ENCODE measurements at regions not wholly inside any gene's neighbourhood (a gene's known extent, or its start where the extent isn't known, plus 50 kb on each side); places are given as distances from the start of the nearest gene placed in this dataset.

DNA sequence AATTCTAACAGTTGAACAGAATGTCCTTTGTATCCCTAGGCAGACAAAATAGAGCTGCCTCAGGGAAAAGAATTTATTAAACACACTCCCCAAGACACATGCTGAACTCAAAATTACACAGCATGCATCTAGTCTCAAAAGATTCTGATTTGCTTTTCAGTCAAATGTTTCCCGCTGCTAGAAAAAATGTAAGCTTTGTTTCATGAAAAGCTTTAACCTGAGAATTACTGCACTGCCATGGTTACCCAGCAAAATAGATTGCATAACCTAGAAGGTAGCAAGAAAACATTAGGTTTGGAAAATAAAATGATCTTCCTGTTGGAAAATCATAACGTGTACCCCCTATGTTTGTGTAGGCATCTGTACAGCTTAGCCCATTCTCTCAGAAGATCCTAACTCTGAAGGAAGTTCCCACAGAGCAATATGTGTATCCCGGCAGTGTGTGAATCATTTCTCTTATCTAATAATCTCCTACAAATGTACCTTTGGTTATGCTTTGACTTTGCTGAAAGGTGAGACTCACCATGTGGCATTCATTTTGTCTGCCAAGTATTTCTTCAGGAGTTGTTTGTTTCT lies 646.9 kb downstream of the STPG2 start:
- Histone ChIP-seq H3K36me3 (ENCODE audit: insufficient read depth, low read length) (no peaks in the 10 kb centered on the region), H3K4me1 (ENCODE audit: insufficient read depth, low read length, poor library complexity, severe bottlenecking) (no peaks in the 10 kb centered on the region), H3K9me3 (ENCODE audit: insufficient read depth, low read depth, low read length) (no peaks in the 10 kb centered on the region), H3K79me2 (ENCODE audit: insufficient read depth, low read length) (no peaks in the 10 kb centered on the region), H4K20me1 (ENCODE audit: insufficient read depth, low read length, poor library complexity, severe bottlenecking) (no peaks in the 10 kb centered on the region), H3K4me3 (ENCODE audit: low read length, poor library complexity, severe bottlenecking) (no peak overlapping the region), H3K9ac (ENCODE audit: low read depth, low read length, poor library complexity, severe bottlenecking) (no peak overlapping the region), H3K9me2 (replicated peaks; ENCODE audit: low read depth, low read length) (no peaks in the 10 kb centered on the region), H2AFZ (ENCODE audit: low read length) (no peak overlapping the region), H3K4me2 (ENCODE audit: low read depth, low read length, poor library complexity, severe bottlenecking) (no peak overlapping the region), H3K27me3 (ENCODE audit: insufficient read depth, low read length, poor library complexity, severe bottlenecking) (no peaks in the 10 kb centered on the region), H3F3A (ENCODE audit: low read depth) (no peaks in the 10 kb centered on the region)
- no peak for TF ChIP-seq EZH2phosphoT487 (IDR thresholded peaks at IDR 0.05; ENCODE audit: borderline replicate concordance)
- TF ChIP-seq, protein P1, sequence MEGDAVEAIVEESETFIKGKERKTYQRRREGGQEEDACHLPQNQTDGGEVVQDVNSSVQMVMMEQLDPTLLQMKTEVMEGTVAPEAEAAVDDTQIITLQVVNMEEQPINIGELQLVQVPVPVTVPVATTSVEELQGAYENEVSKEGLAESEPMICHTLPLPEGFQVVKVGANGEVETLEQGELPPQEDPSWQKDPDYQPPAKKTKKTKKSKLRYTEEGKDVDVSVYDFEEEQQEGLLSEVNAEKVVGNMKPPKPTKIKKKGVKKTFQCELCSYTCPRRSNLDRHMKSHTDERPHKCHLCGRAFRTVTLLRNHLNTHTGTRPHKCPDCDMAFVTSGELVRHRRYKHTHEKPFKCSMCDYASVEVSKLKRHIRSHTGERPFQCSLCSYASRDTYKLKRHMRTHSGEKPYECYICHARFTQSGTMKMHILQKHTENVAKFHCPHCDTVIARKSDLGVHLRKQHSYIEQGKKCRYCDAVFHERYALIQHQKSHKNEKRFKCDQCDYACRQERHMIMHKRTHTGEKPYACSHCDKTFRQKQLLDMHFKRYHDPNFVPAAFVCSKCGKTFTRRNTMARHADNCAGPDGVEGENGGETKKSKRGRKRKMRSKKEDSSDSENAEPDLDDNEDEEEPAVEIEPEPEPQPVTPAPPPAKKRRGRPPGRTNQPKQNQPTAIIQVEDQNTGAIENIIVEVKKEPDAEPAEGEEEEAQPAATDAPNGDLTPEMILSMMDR (conservative IDR thresholded peaks at IDR 0.05; ENCODE audit: low read length), result no peak

DNA sequence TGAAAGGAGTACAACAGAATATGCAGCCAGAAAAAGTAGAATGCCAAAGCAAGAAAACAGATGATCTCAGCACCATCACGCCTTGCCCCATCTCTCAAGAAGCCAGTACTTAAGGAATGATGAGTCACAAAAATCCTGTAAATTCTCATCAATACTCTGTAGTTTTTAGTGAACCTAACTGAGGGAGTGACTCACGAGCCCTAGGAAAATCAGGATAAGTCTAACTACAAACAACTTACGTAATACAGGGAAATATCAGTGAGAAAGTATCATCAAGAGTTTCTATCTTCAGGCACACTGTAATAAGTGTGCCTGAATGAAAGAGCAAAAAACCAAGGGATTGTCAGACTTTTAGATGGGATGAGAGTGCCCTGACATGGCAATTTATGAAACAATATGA lies 644.4 kb downstream of the STPG2 start:
- Histone ChIP-seq H3K79me2 (ENCODE audit: insufficient read depth, low read length) (no peaks in the 10 kb centered on the region), H3K36me3 (ENCODE audit: insufficient read depth, low read length) (no peaks in the 10 kb centered on the region), H3K9me3 (ENCODE audit: insufficient read depth, low read depth, low read length) (no peaks in the 10 kb centered on the region), H4K20me1 (ENCODE audit: insufficient read depth, low read length, poor library complexity, severe bottlenecking) (no peaks in the 10 kb centered on the region), H3K4me2 (ENCODE audit: low read depth, low read length, poor library complexity, severe bottlenecking) (no peak overlapping the region), H2AFZ (ENCODE audit: low read length) (no peak overlapping the region), H3K27me3 (ENCODE audit: insufficient read depth, low read length, poor library complexity, severe bottlenecking) (no peaks in the 10 kb centered on the region), H3F3A (ENCODE audit: low read depth) (no peaks in the 10 kb centered on the region), H3K4me3 (ENCODE audit: low read length, poor library complexity, severe bottlenecking) (no peak overlapping the region), H3K9ac (ENCODE audit: low read depth, low read length, poor library complexity, severe bottlenecking) (no peak overlapping the region), H3K4me1 (ENCODE audit: insufficient read depth, low read length, poor library complexity, severe bottlenecking) (no peaks in the 10 kb centered on the region), H3K9me2 (replicated peaks; ENCODE audit: low read depth, low read length) (no peaks in the 10 kb centered on the region)
- TF ChIP-seq EZH2phosphoT487 (IDR thresholded peaks at IDR 0.05; ENCODE audit: borderline replicate concordance), result no peak
- TF ChIP-seq, protein P1 (conservative IDR thresholded peaks at IDR 0.05; ENCODE audit: low read length), result no peak

DNA sequence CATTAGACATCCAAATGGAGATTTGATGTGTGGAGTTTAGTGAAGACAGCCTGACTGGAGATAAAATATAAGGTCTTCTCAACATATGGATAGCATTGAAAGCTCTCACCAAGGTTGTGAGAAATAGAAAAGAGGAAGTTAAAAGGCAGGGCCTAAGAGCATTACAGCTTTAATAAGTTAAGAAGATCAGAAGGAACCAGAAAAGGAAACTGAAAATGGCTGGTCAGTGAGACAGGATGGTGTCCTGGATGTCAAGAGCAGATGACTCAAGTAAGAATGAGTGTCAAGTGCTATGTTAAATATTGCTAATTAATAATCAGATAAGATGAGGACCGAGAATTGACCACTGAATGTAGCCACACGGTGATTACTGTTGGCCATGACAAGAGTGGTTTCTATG lies 642.9 kb downstream of the STPG2 start:
- no peak overlapping the region for H3K4me2 ChIP-seq (ENCODE audit: low read depth, low read length, poor library complexity, severe bottlenecking)
- no peaks in the 10 kb centered on the region for H4K20me1 ChIP-seq (ENCODE audit: insufficient read depth, low read length, poor library complexity, severe bottlenecking)
- no peaks in the 10 kb centered on the region for H3K9me2 ChIP-seq (replicated peaks; ENCODE audit: low read depth, low read length)
- H3F3A ChIP-seq (ENCODE audit: low read depth), result no peaks in the 10 kb centered on the region
- no peak overlapping the region for H3K4me3 ChIP-seq (ENCODE audit: low read length, poor library complexity, severe bottlenecking)
- no peaks in the 10 kb centered on the region for H3K4me1 ChIP-seq (ENCODE audit: insufficient read depth, low read length, poor library complexity, severe bottlenecking)
- no peaks in the 10 kb centered on the region for H3K27me3 ChIP-seq (ENCODE audit: insufficient read depth, low read length, poor library complexity, severe bottlenecking)
- H3K79me2 ChIP-seq (ENCODE audit: insufficient read depth, low read length), result no peaks in the 10 kb centered on the region
- TF ChIP-seq EZH2phosphoT487 (IDR thresholded peaks at IDR 0.05; ENCODE audit: borderline replicate concordance), result no peak
- TF ChIP-seq, protein P1 (conservative IDR thresholded peaks at IDR 0.05; ENCODE audit: low read length), result no peak
- no peaks in the 10 kb centered on the region for H3K36me3 ChIP-seq (ENCODE audit: insufficient read depth, low read length)
- H3K9ac ChIP-seq (ENCODE audit: low read depth, low read length, poor library complexity, severe bottlenecking), result no peak overlapping the region
- no peak overlapping the region for H2AFZ ChIP-seq (ENCODE audit: low read length)
- H3K9me3 ChIP-seq (ENCODE audit: insufficient read depth, low read depth, low read length), result no peaks in the 10 kb centered on the region
